ENCODE measurements at regions not wholly inside any gene's neighbourhood (a gene's known extent, or its start where the extent isn't known, plus 50 kb on each side); places are given as distances from the start of the nearest gene placed in this dataset.

GRCh38 chr4:181443021-181443420, 800.2 kb upstream of the TENM3 start:
- no peak overlapping the region for H4K5ac ChIP-seq (ENCODE audit: low read depth, low read length)
- H2BK5ac ChIP-seq (ENCODE audit: low read depth, low read length, poor library complexity, severe bottlenecking), result no peak overlapping the region
- no peak overlapping the region for H2AK5ac ChIP-seq (ENCODE audit: low read depth, low read length)
- dilution Hi-C loops (cut with HindIII; ENCODE audit: low sequenced_read_pairs, unreplicated experiment) (no loop called here), in situ Hi-C loops (cut with MboI; ENCODE audit: low sequenced_read_pairs) (no loop called here), intact Hi-C loops (cut with micrococcal nuclease) (no loop called here)
- H3K9me3 ChIP-seq (ENCODE audit: control insufficient read depth, insufficient read depth, low read length), result no peaks in the 10 kb centered on the region
- no peak overlapping the region for H3K14ac ChIP-seq (replicated peaks; ENCODE audit: low read depth, low read length)
- H3K4me1 ChIP-seq (ENCODE audit: control insufficient read depth, insufficient read depth, low read length), result no peaks in the 10 kb centered on the region
- no peak overlapping the region for H3K4me3 ChIP-seq (ENCODE audit: insufficient read depth, low read depth, low read length)
- no CpG with 5 or more reads among the region's 6 CpGs for WGBS, 2 experiments (ENCODE audit: extremely low coverage in 2 of 2, insufficient read length in 1 of 2)
- no peak overlapping the region for H2AK9ac ChIP-seq (replicated peaks; ENCODE audit: low read depth, low read length, poor library complexity)
- no peak overlapping the region for H3K4me2 ChIP-seq (ENCODE audit: low read depth, low read length)
- no peak overlapping the region for H2AFZ ChIP-seq (replicated peaks; ENCODE audit: low read length, poor library complexity)
- POLR2A ChIA-PET (ENCODE audit: unreplicated experiment), result no interaction called here
- ATAC-seq (ENCODE audit: low read depth) (no peak), DNase-seq (no peak)
- H3K56ac ChIP-seq (ENCODE audit: extremely low read depth, insufficient read depth, low read length), result no peak overlapping the region
- TF ChIP-seq MXI1 (IDR thresholded peaks at IDR 0.05; ENCODE audit: borderline replicate concordance, low read depth, low read length), result no peak
- TF ChIP-seq RFX5 (IDR thresholded peaks at IDR 0.05; ENCODE audit: low read depth, low read length), result no peak
- no peak for TF ChIP-seq SMC3 (IDR thresholded peaks at IDR 0.05; ENCODE audit: low read depth, low read length)
- no peaks in the 10 kb centered on the region for H3K79me1 ChIP-seq (ENCODE audit: low read depth in 1 of 2, low read length in 2 of 2)
- H2BK20ac ChIP-seq (ENCODE audit: low read depth, low read length), result no peak overlapping the region
- no peak overlapping the region for H3K27ac ChIP-seq (ENCODE audit: insufficient read depth, low read length)
- no peaks in the 10 kb centered on the region for H3K36me3 ChIP-seq (ENCODE audit: control insufficient read depth, insufficient read depth, low read length)
- no peak overlapping the region for H2BK120ac ChIP-seq (ENCODE audit: low read depth, low read length)
- no peaks in the 10 kb centered on the region for H3K9me1 ChIP-seq (ENCODE audit: insufficient read depth, low read length)
- H3K18ac ChIP-seq (ENCODE audit: low read depth, low read length), result no peak overlapping the region
- no peak overlapping the region for H3K9ac ChIP-seq (ENCODE audit: low read depth, low read length)
- no peak overlapping the region for H3K4ac ChIP-seq (ENCODE audit: low read depth, low read length)
- no peak overlapping the region for H4K91ac ChIP-seq (ENCODE audit: insufficient read depth, low read depth, low read length)
- BruUV-seq (replicated peaks), result no TSS peak
- no peaks in the 10 kb centered on the region for H3K27me3 ChIP-seq (ENCODE audit: control insufficient read depth, insufficient read depth, low read length)
- no peaks in the 10 kb centered on the region for H4K20me1 ChIP-seq (ENCODE audit: insufficient read depth, low read length)
- H3K23ac ChIP-seq (ENCODE audit: low read depth, low read length), result no peak overlapping the region
- no peak overlapping the region for H2BK15ac ChIP-seq (ENCODE audit: low read depth, low read length)
- H4K8ac ChIP-seq (ENCODE audit: low read depth in 2 of 2, low read length in 2 of 2), result no peak overlapping the region
- CTCF ChIA-PET, result interaction anchor here (0.6 kb wide), 1 partner anchor 391 kb away, joined by 4 read pairs; no protein-coding TSS in a partner anchor

Data from IMR-90 (cell line).